Uterus (tissue), 3 donors: ENCODE measurements at regions not wholly inside any gene's neighbourhood (a gene's known extent, or its start where the extent isn't known, plus 50 kb on each side); places are given as distances from the start of the nearest gene placed in this dataset.
"Not testable (repeated sequence)": the region's sequence is repeated elsewhere in the genome, so short reads cannot be mapped to it uniquely, and the experiment has no call there.

ENCODE experiments used
- DNase-seq, 2 donors: peaks; one replicate each; pipeline ENCODE4 v3.0.0-alpha.2; 2019 to 2020
- H3K27ac ChIP-seq, 2 donors: fragments of 200-600 bp; sonication (generic); 1 replicate in 1 of 2; 2 replicates in 1 of 2; pipeline ENCODE4 v1.5.1; 2016 to 2018
- H3K27me3 ChIP-seq, 2 donors: fragments of 200-600 bp; sonication (generic); one replicate each; pipeline ENCODE4 v1.5.1; 2018 to 2019; ENCODE audit warnings: control low read depth in 1 of 2
- H3K36me3 ChIP-seq, 2 donors: fragments of 200-600 bp; sonication (generic); one replicate each; pipeline ENCODE4 v1.5.1; 2019; ENCODE audit warnings: control low read depth in 1 of 2
- H3K4me1 ChIP-seq, 2 donors: fragments of 200-600 bp; sonication (generic); one replicate each; pipeline ENCODE4 v1.5.1; 2018 to 2019; ENCODE audit warnings: control low read depth in 1 of 2
- H3K4me3 ChIP-seq, 2 donors: fragments of 200-600 bp; sonication (generic); 1 replicate in 1 of 2; 2 replicates in 1 of 2; pipeline ENCODE4 v1.5.1; 2018 to 2019; ENCODE audit warnings: mild to moderate bottlenecking in 1 of 2
- H3K9me3 ChIP-seq, 2 donors: fragments of 200-600 bp; sonication (generic); one replicate each; pipeline ENCODE4 v1.5.1; 2019; ENCODE audit warnings: control low read depth in 1 of 2
- POLR2A ChIP-seq, 2 donors: fragments of 450-650 bp; IDR thresholded peaks; one replicate each; pipeline ENCODE4 v1.6.1; 2016; ENCODE audit warnings: antibody characterized with exemption in 2 of 2, mild to moderate bottlenecking in 1 of 2, moderate library complexity in 1 of 2
- intact Hi-C: fragments of 100-400 bp; cut with DNase I; formaldehyde crosslinking; loops from one replicate; pipeline ENCODE4 v1.15.1; 2023; ENCODE audit warnings: low total_unique reads
- TF ChIP-seq, protein P1 (sequence below), 4 experiments: fragments of 200-600 bp in 2 of 4; fragments of 450-650 bp in 2 of 4; sonication (generic) in 2 of 4; IDR thresholded peaks; one replicate each; pipeline ENCODE4 v1.5.1; 2016 to 2019; ENCODE audit warnings: antibody characterized with exemption in 4 of 4, mild to moderate bottlenecking in 2 of 4, moderate library complexity in 1 of 4
- donor health status: DM: yes; HTN: yes; CAD: no.

DNA sequence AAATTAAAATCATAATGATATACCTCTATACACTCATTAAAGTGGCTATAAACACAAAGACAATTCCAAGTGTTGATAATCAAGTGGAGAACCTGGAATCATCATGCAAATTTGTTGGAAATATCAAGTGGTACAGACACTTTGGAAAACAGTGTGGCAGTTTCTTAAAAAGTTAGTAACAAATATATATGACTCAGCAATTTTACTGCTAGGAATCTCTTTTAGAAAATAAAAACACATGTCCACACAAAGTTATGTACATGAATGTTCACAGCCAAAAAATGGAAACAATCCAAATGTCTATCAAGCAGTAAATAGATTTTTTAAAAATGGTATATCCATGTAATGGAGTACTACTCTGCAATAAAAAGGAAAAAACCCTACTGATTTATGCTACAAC lies 375.6 kb downstream of the HLX start:
- no peak overlapping the region for H3K4me3 ChIP-seq
- no peaks in the 10 kb centered on the region for H3K36me3 ChIP-seq
- H3K9me3 ChIP-seq, result no peaks in the 10 kb centered on the region
- no peak overlapping the region for H3K27ac ChIP-seq
- no peaks in the 10 kb centered on the region for H3K4me1 ChIP-seq
- DNase-seq, result no peak
- TF ChIP-seq, protein P1, sequence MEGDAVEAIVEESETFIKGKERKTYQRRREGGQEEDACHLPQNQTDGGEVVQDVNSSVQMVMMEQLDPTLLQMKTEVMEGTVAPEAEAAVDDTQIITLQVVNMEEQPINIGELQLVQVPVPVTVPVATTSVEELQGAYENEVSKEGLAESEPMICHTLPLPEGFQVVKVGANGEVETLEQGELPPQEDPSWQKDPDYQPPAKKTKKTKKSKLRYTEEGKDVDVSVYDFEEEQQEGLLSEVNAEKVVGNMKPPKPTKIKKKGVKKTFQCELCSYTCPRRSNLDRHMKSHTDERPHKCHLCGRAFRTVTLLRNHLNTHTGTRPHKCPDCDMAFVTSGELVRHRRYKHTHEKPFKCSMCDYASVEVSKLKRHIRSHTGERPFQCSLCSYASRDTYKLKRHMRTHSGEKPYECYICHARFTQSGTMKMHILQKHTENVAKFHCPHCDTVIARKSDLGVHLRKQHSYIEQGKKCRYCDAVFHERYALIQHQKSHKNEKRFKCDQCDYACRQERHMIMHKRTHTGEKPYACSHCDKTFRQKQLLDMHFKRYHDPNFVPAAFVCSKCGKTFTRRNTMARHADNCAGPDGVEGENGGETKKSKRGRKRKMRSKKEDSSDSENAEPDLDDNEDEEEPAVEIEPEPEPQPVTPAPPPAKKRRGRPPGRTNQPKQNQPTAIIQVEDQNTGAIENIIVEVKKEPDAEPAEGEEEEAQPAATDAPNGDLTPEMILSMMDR (IDR thresholded peaks at IDR 0.05), result no peak
- TF ChIP-seq POLR2A (IDR thresholded peaks at IDR 0.05), result no peak
- intact Hi-C loops, result no loop called here
- no peaks in the 10 kb centered on the region for H3K27me3 ChIP-seq

DNA sequence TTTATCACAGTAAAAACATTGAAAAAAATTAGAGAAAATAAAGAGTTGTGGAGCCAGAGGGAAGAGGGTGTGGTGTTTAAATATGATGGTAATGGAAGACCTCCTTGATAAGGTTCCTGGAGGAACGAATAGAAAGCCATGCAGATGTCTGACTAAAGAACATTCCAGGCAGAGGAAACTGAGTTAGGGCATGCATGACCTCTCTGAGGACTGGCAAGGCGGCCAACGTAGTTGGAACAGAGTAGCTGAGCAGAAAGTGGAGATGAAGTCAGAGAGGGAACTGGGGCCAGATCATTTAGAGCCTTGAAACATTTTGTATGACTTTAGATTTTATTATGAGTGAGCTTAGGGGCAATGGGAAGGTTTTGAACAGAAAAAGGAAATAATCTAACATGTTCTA lies 377.5 kb downstream of the HLX start:
- Histone ChIP-seq H3K36me3 (no peaks in the 10 kb centered on the region), H3K27me3 (no peaks in the 10 kb centered on the region), H3K4me3 (no peak overlapping the region), H3K4me1 (no peaks in the 10 kb centered on the region), H3K27ac (no peak overlapping the region), H3K9me3 (no peaks in the 10 kb centered on the region)
- DNase-seq, result no peak
- intact Hi-C loops, result no loop called here
- TF ChIP-seq, protein P1 (IDR thresholded peaks at IDR 0.05), result no peak
- TF ChIP-seq POLR2A (IDR thresholded peaks at IDR 0.05), result no peak

DNA sequence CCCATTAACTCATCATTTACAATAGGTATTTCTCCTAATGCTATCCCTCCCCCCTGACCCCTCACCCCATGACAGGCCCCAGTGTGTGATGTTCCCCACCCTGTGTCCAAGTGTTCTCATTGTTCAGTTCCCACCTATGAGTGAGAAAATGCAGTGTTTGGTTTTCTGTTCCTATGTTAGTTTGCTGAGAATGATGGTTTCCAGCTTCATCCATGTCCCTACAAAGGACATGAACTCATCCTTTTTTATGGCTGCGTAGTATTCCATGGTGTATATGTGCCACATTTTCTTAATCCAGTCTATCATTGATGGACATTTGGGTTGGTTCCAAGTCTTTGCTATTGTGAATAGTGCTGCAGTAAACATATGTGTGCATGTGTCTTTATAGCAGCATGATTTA lies 378.3 kb downstream of the HLX start:
- H3K4me1 ChIP-seq, H3K36me3 ChIP-seq, intact Hi-C loops, DNase-seq, H3K4me3 ChIP-seq, H3K27ac ChIP-seq, H3K9me3 ChIP-seq, H3K27me3 ChIP-seq: not testable (repeated sequence)

DNA sequence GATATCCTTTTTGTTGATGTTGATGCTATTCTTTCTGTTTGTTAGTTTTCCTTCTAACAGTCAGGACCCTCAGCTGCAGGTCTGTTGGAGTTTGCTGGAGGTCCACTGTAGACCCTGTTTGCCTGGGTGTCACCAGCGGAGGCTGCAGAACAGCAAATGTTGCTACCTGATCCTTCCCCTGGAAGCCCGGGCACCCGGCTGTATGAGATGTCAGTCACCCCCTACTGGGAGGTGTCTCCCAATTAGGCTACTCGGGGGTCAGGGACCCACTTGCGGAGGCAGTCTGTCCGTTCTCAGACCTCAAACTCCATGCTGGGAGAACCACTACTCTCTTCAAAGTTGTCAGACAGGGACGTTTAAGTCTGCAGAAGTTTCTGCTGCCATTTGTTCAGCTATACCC lies 383.4 kb downstream of the HLX start:
- H3K4me3 ChIP-seq, H3K36me3 ChIP-seq, H3K9me3 ChIP-seq, DNase-seq, H3K27ac ChIP-seq, H3K27me3 ChIP-seq, H3K4me1 ChIP-seq: not testable (repeated sequence)
- intact Hi-C loops, result loop anchor here (10.0 kb wide), 1 partner anchor 172 kb away; no protein-coding TSS in a partner anchor

DNA sequence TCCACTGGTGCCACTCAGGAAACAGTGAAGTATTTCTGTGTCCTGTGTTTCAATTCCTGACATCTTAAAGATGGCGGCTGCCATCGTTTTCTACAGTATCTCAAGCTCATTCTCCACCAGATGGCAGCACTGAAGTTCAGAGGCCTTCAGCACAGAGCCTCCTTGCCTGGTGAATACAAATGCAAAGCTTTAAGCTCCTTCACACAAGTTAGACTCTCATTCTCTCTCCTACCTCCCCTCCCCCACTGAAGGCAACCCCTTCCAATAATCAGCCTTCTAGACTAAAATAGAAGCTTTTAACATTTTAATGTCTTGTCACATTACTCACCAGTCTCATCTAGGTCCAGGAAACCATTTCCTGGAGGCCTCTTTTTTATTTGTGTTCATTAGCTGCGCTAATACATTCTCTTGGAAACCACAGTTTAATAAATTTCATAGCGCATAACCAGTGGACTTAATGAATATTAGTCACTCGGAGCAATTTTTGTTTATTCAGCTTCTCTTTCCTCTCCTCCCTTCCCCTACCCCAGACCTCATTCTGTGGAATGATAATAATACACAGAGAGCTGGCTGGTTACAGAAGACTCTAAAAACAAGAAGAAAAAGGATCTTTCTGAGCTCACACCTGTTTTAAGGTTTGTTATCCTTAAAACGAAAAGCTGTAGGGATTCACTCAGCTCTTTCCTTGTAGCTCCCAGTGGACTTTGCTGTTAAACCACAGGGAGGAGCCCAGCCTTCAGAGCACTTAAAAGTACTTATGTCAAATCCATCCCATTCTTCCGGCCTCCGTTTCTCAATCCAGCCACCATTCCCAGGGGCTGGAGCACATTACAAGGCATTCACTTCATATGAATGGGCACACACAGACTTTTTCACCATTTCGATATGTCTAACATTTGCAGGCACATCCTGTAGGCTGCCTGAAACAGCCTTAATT lies 384.9 kb downstream of the HLX start:
- Histone ChIP-seq H3K27ac (no peak overlapping the region), H3K4me3 (no peak overlapping the region), H3K9me3 (no peaks in the 10 kb centered on the region), H3K27me3 (no peaks in the 10 kb centered on the region), H3K36me3 (no peaks in the 10 kb centered on the region), H3K4me1 (no peaks in the 10 kb centered on the region)
- DNase-seq, result peak in 1 of 2 donors; percentile 59
- intact Hi-C loops, result loop anchor here (10.0 kb wide), 1 partner anchor 171 kb away; no protein-coding TSS in a partner anchor
- TF ChIP-seq, protein P1 (IDR thresholded peaks at IDR 0.05), result peak; percentile 35 to 57 (median 46)
- TF ChIP-seq POLR2A (IDR thresholded peaks at IDR 0.05), result no peak

DNA sequence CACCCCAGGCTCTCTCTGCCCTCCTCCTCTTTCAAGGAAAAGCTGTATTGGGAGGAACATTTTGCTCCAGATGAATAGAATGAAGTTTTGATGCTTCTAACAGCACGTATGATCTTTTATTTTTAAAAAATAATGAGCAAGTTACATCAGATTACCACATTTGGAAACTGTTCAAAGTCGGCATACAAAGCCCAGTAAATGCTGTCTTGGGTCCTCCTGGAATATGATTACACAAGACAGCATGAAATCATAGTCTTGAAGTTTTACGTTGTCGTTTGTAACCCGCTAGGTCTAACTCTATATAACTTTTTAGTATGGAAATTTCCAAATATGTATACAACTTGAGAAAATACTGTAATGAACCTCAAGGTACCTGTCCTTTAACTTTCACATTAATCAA lies 385.6 kb downstream of the HLX start:
- Histone ChIP-seq H3K4me3 (no peak overlapping the region), H3K9me3 (no peaks in the 10 kb centered on the region), H3K4me1 (no peaks in the 10 kb centered on the region), H3K36me3 (no peaks in the 10 kb centered on the region), H3K27me3 (no peaks in the 10 kb centered on the region), H3K27ac (no peak overlapping the region)
- intact Hi-C loops, result loop anchor here (10.0 kb wide), 1 partner anchor 170 kb away; no protein-coding TSS in a partner anchor
- TF ChIP-seq POLR2A (IDR thresholded peaks at IDR 0.05), result no peak
- TF ChIP-seq, protein P1 (IDR thresholded peaks at IDR 0.05), result no peak
- DNase-seq, result no peak
